ENCODE measurements at regions not wholly inside any gene's neighbourhood (a gene's known extent, or its start where the extent isn't known, plus 50 kb on each side); places are given as distances from the start of the nearest gene placed in this dataset.

- DNase-seq, result no peak
Measured at GRCh38 chr6:149150301-149150700, 167.2 kb upstream of the TAB2 start.

GRCh38 chr6:149150801-149151398 is 166.6 kb upstream of the TAB2 start:
- no peak for DNase-seq

GRCh38 chr6:149152521-149152920 is 165.0 kb upstream of the TAB2 start:
- DNase-seq, result no peak

GRCh38 chr6:149153100-149153499 is 164.4 kb upstream of the TAB2 start:
- DNase-seq, result no peak

- no peak for DNase-seq
Measured at GRCh38 chr6:149153693-149154092, 163.8 kb upstream of the TAB2 start.

GRCh38 chr6:149154261-149154821 is 163.2 kb upstream of the TAB2 start:
- no peak for DNase-seq

GRCh38 chr6:149157126-149157525 is 160.4 kb upstream of the TAB2 start:
- DNase-seq, result no peak

- DNase-seq, result no peak
Measured at GRCh38 chr6:149158076-149158475, 159.4 kb upstream of the TAB2 start.

GRCh38 chr6:149160943-149161342 is 156.6 kb upstream of the TAB2 start:
- DNase-seq, result no peak

- no peak for DNase-seq
Measured at GRCh38 chr6:149162924-149163323, 154.6 kb upstream of the TAB2 start.

GRCh38 chr6:149164199-149164750 is 153.2 kb upstream of the TAB2 start:
- DNase-seq, result no peak

- peak; percentile 60 for DNase-seq
Measured at GRCh38 chr6:149166336-149166735, 151.2 kb upstream of the TAB2 start.

- DNase-seq, result peak; percentile 60
Measured at GRCh38 chr6:149166747-149167146, 150.8 kb upstream of the TAB2 start.

- no peak for DNase-seq
Measured at GRCh38 chr6:149168968-149169367, 148.5 kb upstream of the TAB2 start.

GRCh38 chr6:149169761-149170511 is 147.6 kb upstream of the TAB2 start:
- DNase-seq, result no peak

- peak; percentile 39 for DNase-seq
Measured at GRCh38 chr6:149170564-149171452, 146.7 kb upstream of the TAB2 start.

GRCh38 chr6:149173222-149173621 is 144.3 kb upstream of the TAB2 start:
- DNase-seq, result no peak

- DNase-seq, result no peak
Measured at GRCh38 chr6:149174962-149175361, 142.6 kb upstream of the TAB2 start.

- no peak for DNase-seq
Measured at GRCh38 chr6:149176971-149177667, 140.4 kb upstream of the TAB2 start.

- no peak for DNase-seq
Measured at GRCh38 chr6:149179431-149179830, 138.1 kb upstream of the TAB2 start.

- DNase-seq, result no peak
Measured at GRCh38 chr6:149181304-149181703, 136.2 kb upstream of the TAB2 start.

- no peak for DNase-seq
Measured at GRCh38 chr6:149182262-149182661, 135.2 kb upstream of the TAB2 start.
